IMR-90 (cell line): ENCODE measurements at regions not wholly inside any gene's neighbourhood (a gene's known extent, or its start where the extent isn't known, plus 50 kb on each side); places are given as distances from the start of the nearest gene placed in this dataset.

Experiments used
- ATAC-seq: fragments of 200-7000 bp; cut with Tn5 transposase; 2 replicates; pipeline ENCODE4 v1.9.1; 2020; ENCODE audit warnings: low read depth, mild to moderate bottlenecking, moderate library complexity
- BruUV-seq: library from RNA; stranded (reverse); fragments of 400-500 nt; replicated peaks from 2 replicates; lab custom pipeline; 2021; lab: Mats Ljungman, UMichigan
- CTCF ChIA-PET: fragments of 300-600 bp; formaldehyde crosslinking; extraction: SDS; loops from one replicate; lab custom pipeline; 2021; ENCODE audit warnings: antibody characterized with exemption; lab: Yijun Ruan, JAX
- POLR2A ChIA-PET: fragments of 300-600 bp; sonication (Branson Sonifier 250); formaldehyde crosslinking; loops from one replicate; lab custom pipeline; 2022; ENCODE audit warnings: antibody characterized with exemption; ENCODE audit not compliant: unreplicated experiment; lab: Charles Lee
- DNase-seq: peaks from one replicate; pipeline ENCODE4 v3.0.0; 2013
- H2AFZ ChIP-seq: replicated peaks from 2 replicates; pipeline ENCODE3; 2013; ENCODE audit warnings: low read length, mild to moderate bottlenecking; ENCODE audit not compliant: poor library complexity
- H2AK5ac ChIP-seq: 2 replicates; pipeline ENCODE4 v1.6.1; 2013; ENCODE audit warnings: low read depth, low read length, inconsistent platforms
- H2AK9ac ChIP-seq: replicated peaks from 2 replicates; pipeline ENCODE3; 2013; ENCODE audit warnings: mild to moderate bottlenecking, low read depth, low read length, moderate library complexity; ENCODE audit not compliant: poor library complexity
- H2BK120ac ChIP-seq: 2 replicates; pipeline ENCODE4 v1.6.1; 2013; ENCODE audit warnings: low read depth, low read length, inconsistent platforms
- H2BK15ac ChIP-seq: 3 replicates; pipeline ENCODE4 v1.6.1; 2013; ENCODE audit warnings: low read depth, low read length, inconsistent platforms
- H2BK20ac ChIP-seq: 2 replicates; pipeline ENCODE4 v1.6.1; 2013; ENCODE audit warnings: low read depth, mild to moderate bottlenecking, inconsistent platforms, low read length, moderate library complexity
- H2BK5ac ChIP-seq: 2 replicates; pipeline ENCODE4 v1.6.1; 2013; ENCODE audit warnings: mild to moderate bottlenecking, low read depth, low read length, inconsistent platforms; ENCODE audit not compliant: poor library complexity, severe bottlenecking
- H3K14ac ChIP-seq: replicated peaks from 2 replicates; pipeline ENCODE4 v1.6.1; 2013; ENCODE audit warnings: low read depth, low read length, inconsistent platforms
- H3K18ac ChIP-seq: 2 replicates; pipeline ENCODE4 v1.6.1; 2013; ENCODE audit warnings: low read depth, low read length, control low read depth
- H3K23ac ChIP-seq: 2 replicates; pipeline ENCODE4 v1.6.1; 2013; ENCODE audit warnings: low read depth, low read length, inconsistent platforms
- H3K27ac ChIP-seq: 2 replicates; pipeline ENCODE4 v1.5.1; 2013; ENCODE audit warnings: mild to moderate bottlenecking, control low read depth, low read length; ENCODE audit not compliant: insufficient read depth
- H3K27me3 ChIP-seq: 2 replicates; pipeline ENCODE4 v1.6.1; 2013; ENCODE audit warnings: low read length; ENCODE audit not compliant: control insufficient read depth, insufficient read depth
- H3K36me3 ChIP-seq: 2 replicates; pipeline ENCODE4 v1.6.1; 2013; ENCODE audit warnings: low read length, mixed read lengths; ENCODE audit not compliant: control insufficient read depth, insufficient read depth
- H3K4ac ChIP-seq: 2 replicates; pipeline ENCODE4 v1.6.1; 2013; ENCODE audit warnings: low read depth, low read length, inconsistent platforms
- H3K4me1 ChIP-seq: 2 replicates; pipeline ENCODE4 v1.6.1; 2013; ENCODE audit warnings: low read length, mixed read lengths; ENCODE audit not compliant: control insufficient read depth, insufficient read depth
- H3K4me2 ChIP-seq: 2 replicates; pipeline ENCODE4 v1.6.1; 2013; ENCODE audit warnings: low read depth, mild to moderate bottlenecking, control low read depth, low read length, moderate library complexity
- H3K4me3 ChIP-seq: 2 replicates; pipeline ENCODE4 v1.5.1; 2013; ENCODE audit warnings: low read depth, mild to moderate bottlenecking, control low read depth, low read length, moderate library complexity; ENCODE audit not compliant: insufficient read depth
- H3K56ac ChIP-seq: 2 replicates; pipeline ENCODE4 v1.6.1; 2013; ENCODE audit warnings: low read length, inconsistent platforms; ENCODE audit not compliant: insufficient read depth; ENCODE audit errors: extremely low read depth
- H3K79me1 ChIP-seq, 2 experiments: 2 replicates each; pipeline ENCODE4 v1.6.1; 2013; ENCODE audit warnings: low read length in 2 of 2, inconsistent platforms in 1 of 2, low read depth in 1 of 2
- H3K9ac ChIP-seq: 2 replicates; pipeline ENCODE4 v1.6.1; 2013; ENCODE audit warnings: low read depth, low read length, control low read depth
- H3K9me1 ChIP-seq: 2 replicates; pipeline ENCODE4 v1.6.1; 2013; ENCODE audit warnings: low read length, inconsistent platforms; ENCODE audit not compliant: insufficient read depth
- H3K9me3 ChIP-seq: 2 replicates; pipeline ENCODE4 v1.6.1; 2013; ENCODE audit warnings: low read length; ENCODE audit not compliant: control insufficient read depth, insufficient read depth
- H4K20me1 ChIP-seq: 2 replicates; pipeline ENCODE4 v1.6.1; 2013; ENCODE audit warnings: low read length, inconsistent platforms; ENCODE audit not compliant: insufficient read depth
- H4K5ac ChIP-seq: 2 replicates; pipeline ENCODE4 v1.6.1; 2013; ENCODE audit warnings: mild to moderate bottlenecking, low read depth, low read length, control low read depth
- H4K8ac ChIP-seq, 2 experiments: 2 replicates each; pipeline ENCODE4 v1.6.1; 2013; ENCODE audit warnings: low read depth in 2 of 2, low read length in 2 of 2, control low read depth in 1 of 2, inconsistent platforms in 1 of 2
- H4K91ac ChIP-seq: 2 replicates; pipeline ENCODE4 v1.6.1; 2013; ENCODE audit warnings: low read depth, low read length, inconsistent platforms; ENCODE audit not compliant: insufficient read depth
- BHLHE40 ChIP-seq: fragments of 150-350 bp; IDR thresholded peaks from 2 replicates; pipeline ENCODE4 v1.6.1; 2016; ENCODE audit warnings: mild to moderate bottlenecking, low read depth, low read length
- CEBPB ChIP-seq: IDR thresholded peaks from 2 replicates; pipeline ENCODE4 v1.6.1; 2012; ENCODE audit warnings: low read depth, low read length, improper control_type of control experiment
- CHD1 ChIP-seq: IDR thresholded peaks from 2 replicates; pipeline ENCODE4 v1.6.1; 2012; ENCODE audit warnings: low read depth, low read length, improper control_type of control experiment
- FOS ChIP-seq: fragments of 150-350 bp; IDR thresholded peaks from 2 replicates; pipeline ENCODE4 v1.6.1; 2016; ENCODE audit warnings: low read depth, low read length
- MAFK ChIP-seq: IDR thresholded peaks from 2 replicates; pipeline ENCODE4 v1.6.1; 2012; ENCODE audit warnings: low read depth, low read length, improper control_type of control experiment
- MAZ ChIP-seq: IDR thresholded peaks from 2 replicates; pipeline ENCODE4 v1.6.1; 2012; ENCODE audit warnings: low read depth, mild to moderate bottlenecking, low read length, improper control_type of control experiment, moderate library complexity, borderline replicate concordance
- NFE2L2 ChIP-seq: fragments of 150-350 bp; IDR thresholded peaks from 2 replicates; pipeline ENCODE4 v1.6.1; 2016; ENCODE audit warnings: low read depth, mild to moderate bottlenecking, low read length
- POLR2A ChIP-seq: IDR thresholded peaks from 2 replicates; pipeline ENCODE4 v1.6.1; 2012; ENCODE audit warnings: mild to moderate bottlenecking, low read depth, low read length
- RAD21 ChIP-seq: IDR thresholded peaks from 2 replicates; pipeline ENCODE4 v1.6.1; 2012; ENCODE audit warnings: low read length, improper control_type of control experiment
- RCOR1 ChIP-seq: IDR thresholded peaks from 2 replicates; pipeline ENCODE4 v1.6.1; 2012; ENCODE audit warnings: mild to moderate bottlenecking, low read length, improper control_type of control experiment; ENCODE audit not compliant: insufficient replicate concordance
- RFX5 ChIP-seq: IDR thresholded peaks from 2 replicates; pipeline ENCODE4 v1.8.0; 2012; ENCODE audit warnings: low read depth, mild to moderate bottlenecking, low read length, moderate library complexity
- SMC3 ChIP-seq: fragments of 150-350 bp; IDR thresholded peaks from 2 replicates; pipeline ENCODE4 v1.6.1; 2016; ENCODE audit warnings: low read depth, mild to moderate bottlenecking, antibody characterized with exemption, low read length, moderate library complexity
- USF2 ChIP-seq: fragments of 150-350 bp; IDR thresholded peaks from 2 replicates; pipeline ENCODE4 v1.6.1; 2017; ENCODE audit warnings: mild to moderate bottlenecking, antibody characterized with exemption, low read length, low read depth
- WGBS, 2 experiments: methylation state at CpG; one replicate each; pipeline versions ENCODE4 v1.1.5 to v1.1.7; 2013; ENCODE audit warnings: missing lambda C conversion rate in 2 of 2; ENCODE audit not compliant: insufficient read length in 1 of 2; ENCODE audit errors: extremely low coverage in 2 of 2; 5-methylcytosine and 5-hydroxymethylcytosine counted together
- dilution Hi-C: fragments of 300-500 bp; cut with HindIII; formaldehyde crosslinking; loops from one replicate; pipeline ENCODE4 v1.14.3; 2018; ENCODE audit warnings: low sequenced_read_pairs; ENCODE audit not compliant: unreplicated experiment
- in situ Hi-C: fragments of 300-500 bp; cut with MboI; formaldehyde crosslinking; loops from 3 replicates; pipeline ENCODE4 v1.14.3; 2019; ENCODE audit warnings: low sequenced_read_pairs, inconsistent platforms, mixed read lengths
- intact Hi-C: fragments of 100-400 bp; cut with micrococcal nuclease; formaldehyde crosslinking; loops from 2 replicates; pipeline ENCODE4 v1.10.0; 2022
- TF ChIP-seq, protein P1 (sequence below): fragments of 150-350 bp; IDR thresholded peaks from 2 replicates; pipeline ENCODE4 v1.6.1; 2016; ENCODE audit warnings: low read depth, mild to moderate bottlenecking, low read length, moderate library complexity, borderline replicate concordance

- H4K91ac ChIP-seq: peak overlapping the region; percentile 5; the same call in 1 of the 2 replicates
- dilution Hi-C loops (no loop called here), in situ Hi-C loops (no loop called here), intact Hi-C loops (no loop called here)
- 0 out of 2 replicates have a peak overlapping the region, but pooled peaks have one; percentile 39 for H3K14ac ChIP-seq
- no CpG with 5 or more reads among the region's 3 CpGs for WGBS, 2 experiments
- H3K56ac ChIP-seq: no peak overlapping the region
- peak overlapping the region; percentile 66 for H3K4ac ChIP-seq
- H3K79me1 ChIP-seq: peaks cover 0 to 20% of the 10 kb centered on the region in 2 experiments; a peak in 3 of 4 replicates
- ChIA-PET POLR2A (interaction anchor here (0.6 kb wide), 1 partner anchor 324 kb away, joined by 3 read pairs; no protein-coding TSS in a partner anchor), CTCF (interaction anchor here (1.3 kb wide), 1 partner anchor 18 kb away, joined by 3 read pairs; no protein-coding TSS in a partner anchor)
- no peak for TF ChIP-seq MAZ
- TF ChIP-seq MAFK: no peak
- TF ChIP-seq CHD1: no peak
- TF ChIP-seq SMC3: no peak
- no peak for TF ChIP-seq USF2
- no peak for TF ChIP-seq RCOR1
- no peak for TF ChIP-seq POLR2A
- TF ChIP-seq, protein P1, sequence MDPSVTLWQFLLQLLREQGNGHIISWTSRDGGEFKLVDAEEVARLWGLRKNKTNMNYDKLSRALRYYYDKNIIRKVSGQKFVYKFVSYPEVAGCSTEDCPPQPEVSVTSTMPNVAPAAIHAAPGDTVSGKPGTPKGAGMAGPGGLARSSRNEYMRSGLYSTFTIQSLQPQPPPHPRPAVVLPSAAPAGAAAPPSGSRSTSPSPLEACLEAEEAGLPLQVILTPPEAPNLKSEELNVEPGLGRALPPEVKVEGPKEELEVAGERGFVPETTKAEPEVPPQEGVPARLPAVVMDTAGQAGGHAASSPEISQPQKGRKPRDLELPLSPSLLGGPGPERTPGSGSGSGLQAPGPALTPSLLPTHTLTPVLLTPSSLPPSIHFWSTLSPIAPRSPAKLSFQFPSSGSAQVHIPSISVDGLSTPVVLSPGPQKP: no peak
- no peak for TF ChIP-seq RAD21
- no peak for TF ChIP-seq FOS
- no peak for TF ChIP-seq RFX5
- no peak for TF ChIP-seq BHLHE40
- no peak for TF ChIP-seq NFE2L2
- TF ChIP-seq CEBPB: no peak
- no peak overlapping the region for H3K9ac ChIP-seq
- H2AFZ ChIP-seq: no peak overlapping the region
- peak overlapping the region; percentile 57; the same call in 1 of the 3 replicates for H2BK15ac ChIP-seq
- H3K4me1 ChIP-seq: peaks cover 34% of the 10 kb centered on the region
- DNase-seq (no peak), ATAC-seq (no peak)
- no peak overlapping the region for H3K18ac ChIP-seq
- H3K23ac ChIP-seq: 0 out of 2 replicates have a peak overlapping the region, but pooled peaks have one; percentile 8
- peak overlapping the region; percentile 39; the same call in 1 of the 2 replicates for H2BK120ac ChIP-seq
- BruUV-seq: no TSS peak
- no peak overlapping the region for H2BK5ac ChIP-seq
- no peak overlapping the region for H4K5ac ChIP-seq
- peaks cover 36% of the 10 kb centered on the region for H3K9me1 ChIP-seq
- no peaks in the 10 kb centered on the region for H3K27me3 ChIP-seq
- peaks cover 4% of the 10 kb centered on the region; the same call in 1 of the 2 replicates for H4K20me1 ChIP-seq
- no peak overlapping the region for H3K4me3 ChIP-seq
- H3K9me3 ChIP-seq: no peaks in the 10 kb centered on the region
- H2BK20ac ChIP-seq: peak overlapping the region; percentile 65; the same call in 1 of the 2 replicates
- no peak overlapping the region for H2AK9ac ChIP-seq
- H3K27ac ChIP-seq: no peak overlapping the region
- peak overlapping the region in 1 of 2 experiments; percentile 43; a peak in 1 of 4 replicates for H4K8ac ChIP-seq
- peak overlapping the region; percentile 48; the same call in 1 of the 2 replicates for H2AK5ac ChIP-seq
- no peaks in the 10 kb centered on the region for H3K36me3 ChIP-seq
- no peak overlapping the region for H3K4me2 ChIP-seq
Observed at GRCh38 chr14:50041980-50042379, 74.4 kb downstream of the VCPKMT start.
